Rectal smooth muscle tissue (tissue), 1 donor: ENCODE measurements at regions not wholly inside any gene's neighbourhood (a gene's known extent, or its start where the extent isn't known, plus 50 kb on each side); places are given as distances from the start of the nearest gene placed in this dataset.
"Not testable (repeated sequence)": the region's sequence is repeated elsewhere in the genome, so short reads cannot be mapped to it uniquely, and the experiment has no call there.

Source experiments
- H3K27ac ChIP-seq: one replicate; pipeline ENCODE4 v1.7.0; 2013; ENCODE audit warnings: low read depth, low read length, inconsistent platforms
- H3K27me3 ChIP-seq: one replicate; pipeline ENCODE4 v1.7.0; 2013; ENCODE audit warnings: low read length; ENCODE audit not compliant: control insufficient read depth, insufficient read depth
- H3K36me3 ChIP-seq: one replicate; pipeline ENCODE4 v1.7.0; 2013; ENCODE audit warnings: low read length; ENCODE audit not compliant: control insufficient read depth, insufficient read depth
- H3K4me1 ChIP-seq: one replicate; pipeline ENCODE4 v1.7.0; 2013; ENCODE audit warnings: low read length; ENCODE audit not compliant: control insufficient read depth, insufficient read depth
- H3K4me3 ChIP-seq: one replicate; pipeline ENCODE4 v1.7.0; 2013; ENCODE audit warnings: low read length
- H3K9ac ChIP-seq: one replicate; pipeline ENCODE4 v1.7.0; 2013; ENCODE audit warnings: low read length

GRCh38 chr9:67492028-67492427, 366.7 kb upstream of the ANKRD20A1 start:
- not testable (repeated sequence) for H3K9ac ChIP-seq, H3K27me3 ChIP-seq, H3K36me3 ChIP-seq

GRCh38 chr9:67477465-67477864, 381.3 kb upstream of the ANKRD20A1 start:
- not testable (repeated sequence) for H3K4me1 ChIP-seq, H3K36me3 ChIP-seq, H3K27ac ChIP-seq, H3K9ac ChIP-seq, H3K4me3 ChIP-seq, H3K27me3 ChIP-seq

More at GRCh38 chr9:67492028-67492427, 366.7 kb upstream of the ANKRD20A1 start:
- not testable (repeated sequence) for H3K4me1 ChIP-seq, H3K4me3 ChIP-seq, H3K27ac ChIP-seq

GRCh38 chr9:67470739-67471138, 388.0 kb upstream of the ANKRD20A1 start:
- H3K27ac ChIP-seq, H3K4me3 ChIP-seq, H3K27me3 ChIP-seq, H3K36me3 ChIP-seq, H3K4me1 ChIP-seq, H3K9ac ChIP-seq: not testable (repeated sequence)

DNA sequence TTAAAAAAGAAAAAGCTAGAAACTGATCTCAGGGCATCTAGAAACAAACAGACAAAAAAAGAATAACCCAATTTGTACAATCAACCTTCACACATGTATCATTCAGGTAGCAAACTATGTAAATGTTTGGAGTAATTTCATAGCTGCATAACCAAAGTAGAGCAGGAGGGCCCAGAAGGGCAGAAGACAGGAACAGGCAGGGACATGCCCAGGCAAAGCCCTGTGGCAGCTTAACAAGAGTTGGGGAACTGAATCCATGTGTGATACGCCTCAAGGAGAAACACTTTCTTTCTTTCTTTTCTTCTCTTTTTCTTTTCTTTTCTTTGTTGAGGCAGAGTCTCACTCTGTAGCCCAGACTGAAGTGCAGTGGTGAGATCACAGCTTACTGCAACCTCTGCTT, 390.4 kb upstream of the ANKRD20A1 start:
- not testable (repeated sequence) for H3K36me3 ChIP-seq, H3K9ac ChIP-seq, H3K27ac ChIP-seq, H3K27me3 ChIP-seq, H3K4me3 ChIP-seq, H3K4me1 ChIP-seq

DNA sequence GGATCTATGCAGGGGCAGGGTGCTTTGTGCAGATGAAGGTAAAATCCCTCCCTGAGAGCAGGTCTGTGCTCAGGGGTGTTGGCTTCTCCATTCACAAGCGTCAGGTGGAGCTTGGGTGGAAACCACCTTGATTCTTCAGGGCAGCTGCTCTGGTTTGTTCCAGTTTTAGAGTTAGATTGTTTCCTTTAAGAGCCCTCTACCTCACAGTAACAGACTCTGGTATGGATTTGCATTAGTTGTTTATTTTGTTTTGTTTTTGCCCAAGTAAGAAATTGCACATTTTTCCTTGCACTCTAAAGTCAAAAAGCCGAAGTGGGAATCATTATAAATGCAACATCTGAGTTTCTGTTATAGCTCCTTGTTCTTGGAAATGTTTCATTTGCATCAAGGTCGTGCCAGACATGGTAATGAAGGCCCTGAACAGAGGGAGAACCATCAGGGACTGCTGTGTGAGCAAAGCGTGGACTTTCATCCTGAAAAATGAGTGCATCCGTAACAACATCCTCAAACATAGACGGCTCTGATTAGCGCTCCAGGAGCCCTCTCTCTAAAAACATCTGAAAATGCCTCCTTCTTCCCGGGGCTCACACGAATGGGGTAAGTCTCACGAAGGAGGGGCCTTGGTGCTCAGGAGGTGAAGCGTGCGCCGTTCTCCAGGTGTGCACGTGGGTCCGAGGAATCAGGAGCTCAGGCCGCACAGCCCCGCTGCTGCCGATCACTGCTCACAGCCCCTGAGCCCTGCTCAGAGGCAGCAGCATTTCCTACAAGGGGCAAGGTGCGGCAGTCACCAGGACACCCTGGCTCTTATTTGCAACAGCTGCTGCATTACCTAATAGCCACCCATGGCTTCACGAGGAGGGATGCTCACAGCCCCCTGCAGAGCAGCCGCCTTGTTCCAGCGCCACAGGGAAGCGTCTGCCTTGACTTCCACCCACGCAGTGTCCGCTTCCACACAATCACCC, 396.7 kb upstream of the ANKRD20A1 start:
- not testable (repeated sequence) for H3K4me3 ChIP-seq, H3K9ac ChIP-seq, H3K27ac ChIP-seq, H3K27me3 ChIP-seq, H3K4me1 ChIP-seq, H3K36me3 ChIP-seq

DNA sequence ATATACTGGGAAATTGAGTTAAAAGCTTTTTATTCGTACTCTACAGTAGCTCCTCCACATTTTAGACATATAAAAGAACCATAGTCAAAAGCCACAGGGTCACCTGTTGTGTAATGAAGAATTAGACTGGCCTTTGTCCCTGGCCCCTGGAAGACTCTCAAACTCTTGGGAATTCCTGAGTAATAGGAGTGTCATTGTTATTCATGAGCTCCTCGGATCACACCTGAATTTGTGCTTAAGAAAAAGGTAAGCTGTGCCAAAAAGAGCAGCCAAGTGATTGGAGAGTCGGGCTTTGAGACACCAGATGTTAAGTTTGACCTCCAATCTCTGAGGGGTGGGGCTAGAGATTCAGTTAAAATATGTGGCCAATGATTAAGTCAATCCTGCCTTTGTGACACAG, 405.8 kb upstream of the ANKRD20A1 start:
- not testable (repeated sequence) for H3K27me3 ChIP-seq, H3K4me3 ChIP-seq, H3K4me1 ChIP-seq, H3K9ac ChIP-seq, H3K27ac ChIP-seq, H3K36me3 ChIP-seq

DNA sequence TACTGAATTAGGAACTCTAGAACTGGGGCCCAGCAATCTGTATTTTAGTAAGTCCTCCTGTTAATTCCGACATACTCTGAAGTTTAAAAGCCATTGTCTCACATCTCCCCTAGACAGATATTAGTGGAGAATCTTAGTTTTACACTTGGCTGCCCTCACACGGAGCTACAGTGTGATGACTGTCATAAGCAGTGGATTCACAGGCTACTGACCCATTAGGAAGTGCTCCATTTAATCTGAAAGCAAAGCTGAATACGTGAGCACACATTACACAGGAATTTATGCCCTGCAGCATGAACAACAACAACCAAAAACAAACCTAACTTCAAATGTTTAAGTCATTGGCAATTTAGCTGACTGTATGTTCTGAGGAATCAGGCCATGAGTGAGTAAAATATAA, 416.4 kb upstream of the ANKRD20A1 start:
- H3K4me1 ChIP-seq, H3K27ac ChIP-seq, H3K27me3 ChIP-seq, H3K4me3 ChIP-seq, H3K36me3 ChIP-seq, H3K9ac ChIP-seq: not testable (repeated sequence)

- H3K36me3 ChIP-seq, H3K4me1 ChIP-seq: not testable (repeated sequence)
Measured at GRCh38 chr9:67437011-67437410, 421.7 kb upstream of the ANKRD20A1 start.

DNA sequence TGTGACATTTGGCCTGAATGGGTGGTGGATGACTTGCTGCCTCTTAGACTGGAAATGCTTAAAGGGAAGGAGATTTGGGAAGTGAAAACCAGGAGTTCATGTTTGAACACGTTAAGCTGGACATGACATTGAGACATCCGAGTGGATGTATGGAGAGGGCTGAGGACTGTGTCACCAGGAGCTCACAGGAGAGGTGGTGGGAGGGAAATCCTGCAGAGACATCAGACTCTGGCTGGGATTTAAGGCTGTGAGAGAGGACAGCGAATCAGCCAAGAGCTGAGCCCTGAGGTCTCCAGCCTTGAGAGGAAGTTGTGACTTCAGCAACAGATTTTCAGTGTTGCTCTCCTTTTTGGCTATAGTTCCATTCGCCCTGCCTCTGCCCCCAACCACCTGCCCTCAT, 432.5 kb upstream of the SPATA31A3 start:
- not testable (repeated sequence) for H3K9ac ChIP-seq, H3K4me1 ChIP-seq, H3K4me3 ChIP-seq, H3K27me3 ChIP-seq, H3K27ac ChIP-seq, H3K36me3 ChIP-seq

More at GRCh38 chr9:67437011-67437410, 421.7 kb upstream of the ANKRD20A1 start:
- not testable (repeated sequence) for H3K27me3 ChIP-seq, H3K4me3 ChIP-seq, H3K27ac ChIP-seq, H3K9ac ChIP-seq

DNA sequence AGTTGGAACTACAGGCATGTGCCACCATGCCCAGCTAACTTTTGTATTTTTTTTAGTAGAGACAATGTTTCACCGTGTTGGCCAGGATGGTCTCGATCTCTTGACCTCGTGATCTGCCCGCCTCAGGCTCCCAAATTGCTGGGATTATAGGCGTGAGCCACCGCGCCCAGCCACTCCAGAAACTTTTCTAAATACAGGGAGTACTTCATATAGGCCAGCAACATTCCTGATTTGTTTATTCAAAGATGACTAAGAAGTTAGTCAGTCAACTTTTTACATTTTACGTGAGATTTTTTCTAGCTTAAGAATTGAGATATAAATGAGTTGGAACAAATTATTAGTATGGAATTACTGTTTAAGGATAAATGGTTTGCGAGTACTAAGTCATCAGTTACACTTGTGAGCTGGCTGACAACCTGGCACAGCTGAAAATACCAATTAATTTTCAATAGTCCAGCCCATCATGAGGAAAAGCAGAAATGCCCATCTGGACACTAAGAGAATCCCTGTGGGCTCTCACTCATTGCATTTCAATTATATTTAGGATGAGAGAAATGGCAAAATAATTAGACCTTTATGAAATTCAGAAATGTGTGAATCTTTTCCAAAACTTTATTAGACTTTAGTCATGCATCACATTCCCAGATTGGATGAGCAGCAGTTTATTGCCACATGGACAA, 430.8 kb upstream of the SPATA31A3 start:
- H3K4me3 ChIP-seq, H3K9ac ChIP-seq, H3K4me1 ChIP-seq, H3K36me3 ChIP-seq, H3K27ac ChIP-seq, H3K27me3 ChIP-seq: not testable (repeated sequence)

DNA sequence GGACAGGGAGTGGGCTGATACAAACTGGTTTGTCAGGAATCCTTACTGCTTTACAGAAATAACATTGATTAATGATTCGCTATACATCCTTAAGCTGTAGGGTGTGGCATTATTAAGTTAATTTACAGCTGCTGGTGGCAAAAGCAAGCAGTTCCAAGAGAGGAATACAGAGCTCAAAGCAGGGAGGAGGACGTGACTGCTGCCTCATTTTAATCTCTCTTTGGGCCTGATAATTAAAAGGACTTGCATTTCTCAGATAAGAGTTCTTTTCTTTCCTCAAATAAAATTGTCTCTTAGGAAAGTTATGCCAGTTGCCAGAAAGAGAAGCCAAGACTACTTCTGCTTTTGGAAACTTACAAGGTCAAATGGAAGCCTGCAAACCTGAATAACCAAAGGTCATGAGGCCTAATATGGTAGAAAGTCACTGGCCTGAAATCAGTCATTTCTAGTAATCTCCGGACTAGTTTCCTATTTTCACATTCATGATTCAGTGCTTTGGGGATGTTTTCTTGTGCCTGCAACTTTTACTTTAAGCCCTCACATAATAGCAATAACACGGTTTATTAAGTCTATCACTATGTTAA, 426.2 kb upstream of the SPATA31A3 start:
- H3K36me3 ChIP-seq, H3K4me1 ChIP-seq, H3K4me3 ChIP-seq, H3K27ac ChIP-seq, H3K27me3 ChIP-seq, H3K9ac ChIP-seq: not testable (repeated sequence)

DNA sequence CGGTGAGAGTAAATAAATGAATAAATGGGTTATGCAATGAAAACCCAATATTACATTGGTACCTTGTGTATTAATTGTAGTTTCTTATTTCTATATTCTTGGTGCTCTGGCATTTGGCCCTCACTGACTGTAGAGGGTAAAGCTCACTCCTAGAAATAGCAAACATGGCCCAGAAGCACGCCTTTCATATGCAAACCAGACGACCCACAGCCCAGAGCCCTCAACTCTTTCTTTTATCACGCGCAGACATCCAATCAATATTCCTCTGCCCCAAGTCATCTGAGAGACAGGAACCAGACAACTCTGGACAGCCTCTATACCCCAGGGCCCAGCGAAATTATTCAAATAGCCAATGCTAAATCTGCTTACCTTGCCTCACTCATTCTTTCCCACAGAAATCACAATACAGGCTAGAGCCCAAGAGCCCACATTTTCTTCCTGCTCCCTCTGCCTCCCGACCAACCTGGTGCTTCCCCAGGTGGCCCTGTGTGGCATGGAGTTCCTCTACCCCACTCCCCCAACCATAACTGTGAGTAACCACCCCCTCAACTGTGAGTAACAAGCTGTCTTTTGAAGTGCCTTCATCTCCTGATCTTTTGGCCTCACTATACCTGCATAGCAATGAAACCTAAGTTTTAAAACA, 425.1 kb upstream of the SPATA31A3 start:
- not testable (repeated sequence) for H3K4me3 ChIP-seq, H3K9ac ChIP-seq, H3K4me1 ChIP-seq, H3K27ac ChIP-seq, H3K36me3 ChIP-seq, H3K27me3 ChIP-seq
